Fibroblast of skin of scalp (primary cell): ENCODE measurements at regions not wholly inside any gene's neighbourhood (a gene's known extent, or its start where the extent isn't known, plus 50 kb on each side); places are given as distances from the start of the nearest gene placed in this dataset.

Source experiments
- DNase-seq: peaks from one replicate; pipeline ENCODE4 v3.0.0-alpha.2; 2013

DNA sequence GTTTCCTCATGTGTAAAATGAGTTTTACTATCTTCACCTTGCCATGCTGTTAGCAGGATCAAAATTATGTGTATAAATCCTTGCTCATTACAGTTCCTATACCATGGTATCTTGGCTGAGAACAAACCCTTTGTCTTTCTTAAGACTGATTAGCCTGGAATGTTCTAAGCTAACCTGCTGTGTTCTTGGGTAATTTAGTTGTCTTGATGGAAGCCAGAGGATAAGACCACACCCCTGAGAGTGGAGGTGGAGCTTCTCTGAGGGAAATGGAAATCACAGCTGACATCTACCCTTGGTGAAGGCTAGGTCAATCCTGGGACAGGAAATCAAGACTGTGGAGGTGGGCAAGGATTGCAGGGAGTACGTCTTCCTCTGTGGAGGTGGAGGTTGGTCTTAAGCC, 206.1 kb upstream of the ARHGAP20 start:
- no peak for DNase-seq

- no peak for DNase-seq
These were observed 200.2 kb upstream of the ARHGAP20 start for GRCh38 chr11:110912437-110912836.

GRCh38 chr11:110910384-110910783, 198.1 kb upstream of the ARHGAP20 start:
- DNase-seq = no peak

GRCh38 chr11:110909336-110909735, 197.1 kb upstream of the ARHGAP20 start:
- DNase-seq = no peak

GRCh38 chr11:110908401-110909105, 196.3 kb upstream of the ARHGAP20 start:
- peak; percentile 49 for DNase-seq

GRCh38 chr11:110907629-110908028, 195.4 kb upstream of the ARHGAP20 start:
- peak; percentile 85 for DNase-seq

DNA sequence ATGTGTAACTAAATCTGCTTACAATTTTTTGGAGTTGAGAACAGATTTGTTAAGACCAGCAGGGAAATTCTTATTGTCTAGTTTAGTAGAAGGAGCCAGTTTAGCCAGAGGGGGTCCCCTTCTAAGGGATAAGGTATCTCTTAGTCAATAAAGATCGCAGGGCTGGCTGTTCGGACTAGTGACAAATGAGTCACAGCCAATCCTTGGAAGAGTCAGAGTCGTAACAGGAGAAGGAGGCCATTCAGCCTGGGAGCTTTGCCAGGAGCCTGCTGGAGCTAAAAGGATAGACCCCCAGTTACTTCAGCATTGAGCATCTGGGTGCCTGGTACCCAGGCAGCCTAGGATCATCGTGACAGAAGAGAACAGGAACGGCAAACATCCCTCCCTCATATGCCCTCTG, 191.6 kb upstream of the ARHGAP20 start:
- DNase-seq = peak; percentile 69

- no peak for DNase-seq
These were observed 191.1 kb upstream of the ARHGAP20 start for GRCh38 chr11:110903378-110903777.

GRCh38 chr11:110901441-110901840, 189.2 kb upstream of the ARHGAP20 start:
- no peak for DNase-seq

GRCh38 chr11:110900426-110900825, 188.2 kb upstream of the ARHGAP20 start:
- DNase-seq = no peak

- DNase-seq = peak; percentile 71
These were observed 184.8 kb upstream of the ARHGAP20 start for GRCh38 chr11:110897035-110897434.

DNA sequence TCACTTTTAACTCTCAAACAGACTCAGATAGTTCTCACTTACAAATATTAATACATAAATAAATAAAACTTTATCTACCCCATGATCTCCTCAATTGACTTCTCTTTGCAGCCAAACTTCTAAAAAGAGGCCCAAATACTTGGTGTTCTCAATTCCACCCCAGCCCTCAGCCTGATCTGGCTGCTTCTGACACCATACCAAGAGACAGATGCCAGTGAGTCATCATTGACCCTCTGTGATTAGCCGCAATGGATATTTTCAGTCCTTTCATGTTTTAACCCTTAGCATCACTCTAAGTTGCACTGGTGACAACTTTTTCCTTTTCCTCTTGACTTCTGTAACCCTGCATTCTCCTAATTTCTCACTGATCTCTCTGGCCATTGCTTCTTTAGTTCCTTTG, 184.1 kb upstream of the ARHGAP20 start:
- DNase-seq = peak; percentile 78

DNA sequence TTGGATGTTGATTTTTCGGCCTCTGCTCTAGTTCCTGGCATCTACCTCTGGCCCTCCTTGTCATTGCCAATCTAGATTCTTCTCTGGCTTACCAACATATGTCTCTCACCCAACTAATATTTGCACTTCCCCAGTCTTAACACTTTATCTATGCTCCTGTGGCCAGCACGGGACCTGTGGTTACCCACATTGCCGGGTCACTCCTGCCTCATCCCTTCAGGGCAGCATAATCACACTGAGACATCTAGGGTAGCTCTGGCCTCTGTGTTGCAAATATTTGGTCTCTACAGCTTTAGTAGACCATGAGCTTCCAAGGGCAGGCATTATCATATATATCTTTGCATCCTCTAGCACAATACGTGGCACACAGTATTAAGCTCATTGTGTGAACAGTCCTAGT, 182.0 kb upstream of the ARHGAP20 start:
- DNase-seq = no peak

- DNase-seq = no peak
These were observed 180.6 kb upstream of the ARHGAP20 start for GRCh38 chr11:110892741-110893285.

- DNase-seq = peak; percentile 42
These were observed 179.2 kb upstream of the ARHGAP20 start for GRCh38 chr11:110891411-110891810.

GRCh38 chr11:110890995-110891394, 178.8 kb upstream of the ARHGAP20 start:
- DNase-seq = no peak

- DNase-seq = no peak
These were observed 174.2 kb upstream of the ARHGAP20 start for GRCh38 chr11:110886288-110886970.

DNA sequence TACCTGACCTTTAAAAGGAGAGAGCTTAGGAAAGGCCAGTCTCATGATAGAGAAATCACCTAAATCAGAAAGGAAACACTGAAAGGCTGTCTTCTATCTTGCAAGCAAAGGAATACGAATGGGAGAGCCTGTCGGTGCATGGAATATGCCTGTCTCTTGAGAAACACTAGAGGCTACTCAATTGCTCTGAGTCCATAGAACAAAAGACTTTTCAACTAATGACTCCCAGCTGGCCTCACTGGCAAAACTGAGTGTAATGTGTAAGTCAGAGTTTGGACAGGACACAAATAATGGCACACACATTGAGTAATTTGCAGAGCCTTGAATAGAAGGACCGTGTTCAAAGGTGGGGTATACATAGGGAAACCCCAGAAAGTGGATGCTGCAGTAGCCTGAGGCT, 171.0 kb upstream of the ARHGAP20 start:
- DNase-seq = no peak

- DNase-seq = no peak
These were observed 166.3 kb upstream of the ARHGAP20 start for GRCh38 chr11:110878513-110878912.

- no peak for DNase-seq
These were observed 162.3 kb upstream of the ARHGAP20 start for GRCh38 chr11:110874437-110875030.

GRCh38 chr11:110873975-110874374, 161.7 kb upstream of the ARHGAP20 start:
- no peak for DNase-seq

DNA sequence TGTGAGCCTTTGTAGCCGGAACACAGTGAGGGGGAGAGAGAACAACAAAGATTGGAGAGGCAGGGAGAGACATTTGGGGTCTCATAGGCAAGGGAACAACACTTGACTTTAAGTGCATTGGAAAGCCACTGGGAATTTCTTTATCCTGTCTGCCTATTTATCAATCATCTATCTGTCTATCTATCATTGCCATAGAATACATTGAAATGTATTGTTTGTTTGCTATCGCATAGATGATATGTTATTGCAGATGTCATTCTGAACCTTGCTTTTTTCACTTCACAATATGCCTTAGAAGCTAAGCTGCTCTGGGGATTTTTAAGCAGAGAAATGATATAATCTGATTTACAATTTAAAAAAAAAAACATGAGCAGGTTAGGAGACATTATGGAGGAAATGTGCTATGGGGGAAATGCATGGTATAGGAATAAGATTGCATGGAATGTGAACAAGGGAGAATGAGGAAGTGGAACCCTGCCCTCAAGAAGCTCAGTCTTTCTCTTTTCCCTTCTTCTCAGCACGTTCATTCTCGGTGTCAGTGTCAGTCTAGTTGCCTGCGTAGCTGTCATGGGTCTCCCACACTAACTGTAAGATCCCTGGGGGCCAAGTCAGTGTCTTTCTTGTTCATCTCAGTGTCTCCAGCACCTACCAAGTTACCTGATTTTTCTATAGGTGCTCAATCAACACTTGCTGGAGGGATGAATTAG, 158.7 kb upstream of the ARHGAP20 start:
- no peak for DNase-seq

DNA sequence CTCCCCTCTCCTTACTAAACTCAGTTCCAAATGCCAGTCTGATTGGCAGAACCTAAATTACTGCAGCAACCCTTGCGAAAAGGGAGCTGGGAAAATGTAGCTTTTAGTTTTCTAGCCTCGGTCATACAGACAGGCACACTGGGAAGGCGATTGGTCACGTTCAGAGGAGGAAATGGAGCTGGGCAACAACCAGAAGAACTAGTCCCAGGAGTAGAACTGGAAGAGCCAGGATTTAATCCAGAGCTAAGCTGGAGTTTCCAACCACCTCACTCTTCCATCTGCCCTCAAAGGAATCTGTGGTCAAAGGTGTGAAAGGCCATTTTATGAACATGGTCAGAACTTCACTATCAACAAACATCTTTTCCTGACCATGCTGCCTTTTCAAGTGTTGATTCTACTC, 155.7 kb upstream of the ARHGAP20 start:
- no peak for DNase-seq
